ENCODE measurements at regions not wholly inside any gene's neighbourhood (a gene's known extent, or its start where the extent isn't known, plus 50 kb on each side); places are given as distances from the start of the nearest gene placed in this dataset.

- no peak for TF ChIP-seq CTCF (IDR thresholded peaks at IDR 0.05)
- no peak for TF ChIP-seq POLR2A (IDR thresholded peaks at IDR 0.05)
These were observed 103.2 kb upstream of the APP start for GRCh38 chr21:26273686-26274313.

Data from lower leg skin (tissue), 3 donors.